MM.1S (cell line): ENCODE measurements at regions not wholly inside any gene's neighbourhood (a gene's known extent, or its start where the extent isn't known, plus 50 kb on each side); places are given as distances from the start of the nearest gene placed in this dataset.

Source experiments
- DNase-seq: peaks from one replicate; pipeline ENCODE4 v3.0.0-alpha.2; 2015
- H2AFZ ChIP-seq: fragments of 300-600 bp; sonication (generic); 2 replicates; pipeline ENCODE4 v1.6.0; 2016; ENCODE audit warnings: antibody characterized with exemption, low read length
- H3F3A ChIP-seq: fragments of 300-600 bp; sonication (generic); 2 replicates; pipeline ENCODE4 v1.6.1; 2016; ENCODE audit warnings: mild to moderate bottlenecking, antibody characterized with exemption, low read length, moderate library complexity, mixed read lengths; ENCODE audit not compliant: insufficient read depth
- H3K27ac ChIP-seq: fragments of 300-600 bp; sonication (generic); 2 replicates; pipeline ENCODE4 v1.5.1; 2016; ENCODE audit warnings: mild to moderate bottlenecking, low read length
- H3K27me3 ChIP-seq: fragments of 300-600 bp; sonication (generic); replicated peaks from 2 replicates; pipeline ENCODE4 v1.6.0; 2016; ENCODE audit warnings: low read length; ENCODE audit not compliant: insufficient read depth
- H3K36me3 ChIP-seq: fragments of 300-600 bp; sonication (generic); replicated peaks from 2 replicates; pipeline ENCODE4 v1.6.1; 2016; ENCODE audit warnings: mild to moderate bottlenecking, low read length, mixed read lengths; ENCODE audit not compliant: insufficient read depth
- H3K4me1 ChIP-seq: fragments of 300-600 bp; sonication (generic); 2 replicates; pipeline ENCODE4 v1.6.1; 2016; ENCODE audit warnings: low read length, mixed read lengths
- H3K4me2 ChIP-seq: fragments of 300-600 bp; sonication (generic); 2 replicates; pipeline ENCODE4 v1.6.0; 2016; ENCODE audit warnings: low read depth, low read length
- H3K4me3 ChIP-seq: fragments of 300-600 bp; sonication (generic); 2 replicates; pipeline ENCODE4 v1.5.1; 2016; ENCODE audit warnings: low read length, mixed read lengths
- H3K79me2 ChIP-seq: fragments of 300-600 bp; sonication (generic); 2 replicates; pipeline ENCODE4 v1.6.1; 2016; ENCODE audit warnings: mixed run types, low read length, mixed read lengths
- H3K9ac ChIP-seq: fragments of 300-600 bp; sonication (generic); 2 replicates; pipeline ENCODE4 v1.6.1; 2016; ENCODE audit warnings: low read length, mixed read lengths
- H3K9me2 ChIP-seq: fragments of 300-600 bp; sonication (generic); replicated peaks from 2 replicates; pipeline ENCODE4 v1.6.1; 2016; ENCODE audit warnings: mild to moderate bottlenecking, low read length, mixed read lengths; ENCODE audit not compliant: insufficient read depth
- H3K9me3 ChIP-seq: fragments of 300-600 bp; sonication (generic); replicated peaks from 2 replicates; pipeline ENCODE4 v1.6.1; 2016; ENCODE audit warnings: mild to moderate bottlenecking, low read length, mixed read lengths; ENCODE audit not compliant: insufficient read depth
- H4K20me1 ChIP-seq: fragments of 300-600 bp; sonication (generic); 2 replicates; pipeline ENCODE4 v1.6.1; 2016; ENCODE audit warnings: mild to moderate bottlenecking, low read length, moderate library complexity, mixed read lengths; ENCODE audit not compliant: insufficient read depth
- CTCF ChIP-seq: fragments of 300-600 bp; sonication (generic); IDR thresholded peaks from 2 replicates; pipeline ENCODE4 v1.5.1; 2016; ENCODE audit warnings: antibody characterized with exemption, low read length, mixed read lengths
- EZH2 ChIP-seq: fragments of 300-600 bp; sonication (generic); optimal IDR thresholded peaks from 2 replicates; pipeline ENCODE3; 2017; ENCODE audit warnings: low read depth, mild to moderate bottlenecking, antibody characterized with exemption, low read length, mixed read lengths
- EZH2phosphoT487 ChIP-seq: fragments of 300-600 bp; sonication (generic); IDR thresholded peaks from 2 replicates; pipeline ENCODE4 v1.6.1; 2018; ENCODE audit warnings: antibody characterized with exemption, low read length

- Histone ChIP-seq H3K4me1 (no peaks in the 10 kb centered on the region), H3K9me3 (no peaks in the 10 kb centered on the region), H3K36me3 (no peaks in the 10 kb centered on the region), H2AFZ (no peak overlapping the region), H3K9me2 (no peaks in the 10 kb centered on the region), H3K4me3 (no peak overlapping the region), H4K20me1 (no peaks in the 10 kb centered on the region), H3K4me2 (no peak overlapping the region), H3K9ac (no peak overlapping the region), H3F3A (no peaks in the 10 kb centered on the region), H3K27ac (no peak overlapping the region), H3K79me2 (no peaks in the 10 kb centered on the region), H3K27me3 (no peaks in the 10 kb centered on the region)
- TF ChIP-seq CTCF = no peak
- no peak for TF ChIP-seq EZH2
- TF ChIP-seq EZH2phosphoT487 = no peak
- DNase-seq = no peak
Observed at GRCh38 chr11:134940441-134941126, 528.5 kb upstream of the B3GAT1 start.

- no peaks in the 10 kb centered on the region for H3K9me3 ChIP-seq
- no peaks in the 10 kb centered on the region for H3K36me3 ChIP-seq
- H3K79me2 ChIP-seq = no peaks in the 10 kb centered on the region
- H4K20me1 ChIP-seq = no peaks in the 10 kb centered on the region
- no peaks in the 10 kb centered on the region for H3F3A ChIP-seq
- no peaks in the 10 kb centered on the region for H3K9me2 ChIP-seq
- no peak overlapping the region for H2AFZ ChIP-seq
- H3K27me3 ChIP-seq = no peaks in the 10 kb centered on the region
- DNase-seq = no peak
- no peak overlapping the region for H3K4me2 ChIP-seq
- no peak overlapping the region for H3K27ac ChIP-seq
- H3K4me3 ChIP-seq = no peak overlapping the region
- no peak overlapping the region for H3K9ac ChIP-seq
- TF ChIP-seq CTCF (no peak), EZH2phosphoT487 (no peak), EZH2 (no peak)
- no peaks in the 10 kb centered on the region for H3K4me1 ChIP-seq
Observed at GRCh38 chr11:134939905-134940304, 527.9 kb upstream of the B3GAT1 start.

GRCh38 chr11:134939031-134939430, 527.0 kb upstream of the B3GAT1 start:
- Histone ChIP-seq H3K27me3 (no peaks in the 10 kb centered on the region), H3K79me2 (no peaks in the 10 kb centered on the region), H3K4me1 (no peaks in the 10 kb centered on the region), H4K20me1 (no peaks in the 10 kb centered on the region), H3K4me3 (no peak overlapping the region), H3K36me3 (no peaks in the 10 kb centered on the region), H3K9ac (no peak overlapping the region), H3F3A (no peaks in the 10 kb centered on the region), H2AFZ (no peak overlapping the region), H3K9me2 (no peaks in the 10 kb centered on the region), H3K27ac (no peak overlapping the region), H3K9me3 (no peaks in the 10 kb centered on the region), H3K4me2 (no peak overlapping the region)
- no peak for TF ChIP-seq EZH2
- no peak for TF ChIP-seq EZH2phosphoT487
- no peak for TF ChIP-seq CTCF
- DNase-seq = no peak
